Skin of body (tissue), 1 donor: ENCODE measurements at regions not wholly inside any gene's neighbourhood (a gene's known extent, or its start where the extent isn't known, plus 50 kb on each side); places are given as distances from the start of the nearest gene placed in this dataset.

ENCODE experiments used
- DNase-seq: peaks from one replicate; lab custom pipeline; 2025; lab: John Stamatoyannopoulos, UW

- DNase-seq = no peak
Measured at GRCh38 chr10:2951235-2951835, 116.0 kb upstream of the PFKP start.

GRCh38 chr10:2950546-2950945, 116.8 kb upstream of the PFKP start:
- no peak for DNase-seq

- DNase-seq = no peak
Measured at GRCh38 chr10:2949948-2950354, 117.4 kb upstream of the PFKP start.

- no peak for DNase-seq
Measured at GRCh38 chr10:2949221-2949947, 118.0 kb upstream of the PFKP start.

- no peak for DNase-seq
Measured at GRCh38 chr10:2948127-2948854, 119.1 kb upstream of the PFKP start.

GRCh38 chr10:2944788-2945187, 122.6 kb upstream of the PFKP start:
- no peak for DNase-seq

GRCh38 chr10:2943932-2944614, 123.3 kb upstream of the PFKP start:
- no peak for DNase-seq

GRCh38 chr10:2942938-2943337, 124.4 kb upstream of the PFKP start:
- no peak for DNase-seq

GRCh38 chr10:2938869-2939268, 128.5 kb upstream of the PFKP start:
- DNase-seq = no peak

GRCh38 chr10:2936816-2937215, 130.5 kb upstream of the PFKP start:
- DNase-seq = no peak

GRCh38 chr10:2935647-2936386, 131.5 kb upstream of the PFKP start:
- no peak for DNase-seq

- no peak for DNase-seq
Measured at GRCh38 chr10:2933924-2934323, 133.4 kb upstream of the PFKP start.

GRCh38 chr10:2933519-2933918, 133.8 kb upstream of the PFKP start:
- no peak for DNase-seq

GRCh38 chr10:2933071-2933470, 134.3 kb upstream of the PFKP start:
- no peak for DNase-seq

GRCh38 chr10:2929480-2930258, 137.7 kb upstream of the PFKP start:
- no peak for DNase-seq

GRCh38 chr10:2927958-2928840, 139.1 kb upstream of the PFKP start:
- no peak for DNase-seq

- no peak for DNase-seq
Measured at GRCh38 chr10:2926918-2927660, 140.3 kb upstream of the PFKP start.

- no peak for DNase-seq
Measured at GRCh38 chr10:2925631-2926030, 141.7 kb upstream of the PFKP start.

- no peak for DNase-seq
Measured at GRCh38 chr10:2924431-2924830, 142.9 kb upstream of the PFKP start.
